Lung (tissue), 11 donors: ENCODE measurements at regions not wholly inside any gene's neighbourhood (a gene's known extent, or its start where the extent isn't known, plus 50 kb on each side); places are given as distances from the start of the nearest gene placed in this dataset.

Experiments used
- ATAC-seq: fragments of 200-7000 bp; cut with Tn5 transposase; one replicate; pipeline ENCODE4 v1.9.1; 2020; ENCODE audit warnings: moderate number of reproducible peaks; ENCODE audit not compliant: insufficient read depth, low FRiP score
- DNase-seq, 3 donors: peaks; one replicate each; pipeline ENCODE4 v3.0.0-alpha.2; 2013 to 2017
- H3K27ac ChIP-seq, 2 donors: one replicate each; pipeline ENCODE4 v1.5.1; 2013; ENCODE audit warnings: mild to moderate bottlenecking in 2 of 2, moderate library complexity in 2 of 2, control low read depth in 1 of 2, inconsistent platforms in 1 of 2, low read depth in 1 of 2, low read length in 1 of 2
- H3K27me3 ChIP-seq, 3 donors: one replicate each; pipeline ENCODE4 v1.5.1; 2013; ENCODE audit warnings: low read length in 2 of 3; ENCODE audit not compliant: control insufficient read depth in 3 of 3, insufficient read depth in 3 of 3
- H3K36me3 ChIP-seq, 4 donors: one replicate each; pipeline ENCODE4 v1.5.1; 2013; ENCODE audit warnings: low read length in 4 of 4, mild to moderate bottlenecking in 1 of 4, moderate library complexity in 1 of 4; ENCODE audit not compliant: control insufficient read depth in 4 of 4, insufficient read depth in 4 of 4
- H3K4me1 ChIP-seq, 5 donors: one replicate each; pipeline ENCODE4 v1.5.1; 2013; ENCODE audit warnings: low read length in 5 of 5, mild to moderate bottlenecking in 2 of 5, moderate library complexity in 1 of 5; ENCODE audit not compliant: control insufficient read depth in 5 of 5, insufficient read depth in 5 of 5
- H3K4me3 ChIP-seq: one replicate; pipeline ENCODE4 v1.5.1; 2013; ENCODE audit warnings: mild to moderate bottlenecking, control low read depth, moderate library complexity
- H3K9ac ChIP-seq, 2 donors: one replicate each; pipeline ENCODE4 v1.5.1; 2013; ENCODE audit warnings: low read length in 2 of 2, control low read depth in 1 of 2; ENCODE audit not compliant: insufficient read depth in 1 of 2
- H3K9me3 ChIP-seq, 4 donors: one replicate each; pipeline ENCODE4 v1.5.1; 2013; ENCODE audit warnings: low read length in 3 of 4, mild to moderate bottlenecking in 1 of 4, moderate library complexity in 1 of 4; ENCODE audit not compliant: control insufficient read depth in 4 of 4, insufficient read depth in 3 of 4
- CTCF ChIP-seq: IDR thresholded peaks from 2 replicates; pipeline ENCODE4 v1.5.1; 2012; ENCODE audit warnings: mild to moderate bottlenecking; ENCODE audit errors: control extremely low read depth, extremely low read depth
- WGBS, 2 donors: extraction: QIAGEN DNeasy Blood & Tissue Kit; methylation state at CpG; one replicate each; pipeline ENCODE4 v1.1.7; 2013; 5-methylcytosine and 5-hydroxymethylcytosine counted together
- donor health status: control.
- donor health status: control.
- donor health status: Bipolar disorder and iron deficiency.
- donor health status: healthy.
- donor health status: DM: yes; HTN: yes; CAD: no.

DNA sequence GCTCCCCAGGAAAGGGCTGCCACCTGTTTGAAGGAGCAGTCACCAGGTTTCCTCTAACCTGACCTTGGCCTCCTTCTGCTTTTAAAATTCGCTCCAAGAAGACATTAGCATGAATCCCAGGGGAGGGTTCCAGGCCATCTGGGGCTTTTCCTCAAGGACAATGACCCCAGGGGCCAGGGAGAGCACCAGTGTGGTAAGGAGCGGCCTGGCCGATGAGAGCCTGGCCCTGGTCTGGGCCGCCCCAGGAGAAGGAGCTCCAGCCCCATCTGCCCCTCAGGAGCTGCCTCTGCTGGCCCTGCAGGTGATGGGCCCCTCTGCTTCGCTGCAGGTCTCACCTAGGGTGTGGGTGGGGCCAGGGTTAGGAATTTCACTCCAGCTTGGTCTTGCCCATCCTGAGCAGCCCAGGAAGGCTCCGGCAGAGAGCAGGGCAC lies 209.2 kb upstream of the TNRC6C start:
- Histone ChIP-seq H3K27me3 (no peaks in the 10 kb centered on the region), H3K9me3 (peaks cover 0 to 4% (median 0%) of the 10 kb centered on the region in 4 donors), H3K36me3 (no peaks in the 10 kb centered on the region), H3K4me1 (peaks cover 0 to 6% (median 0%) of the 10 kb centered on the region in 5 donors), H3K4me3 (no peak overlapping the region), H3K9ac (no peak overlapping the region), H3K27ac (no peak overlapping the region)
- DNase-seq, result no peak
- 87 to 92% methylated on average over 6 of the region's 6 CpGs for WGBS, 2 donors
- no peak for ATAC-seq
- no peak for TF ChIP-seq CTCF

GRCh38 chr17:77749989-77750388 lies 208.5 kb upstream of the TNRC6C start:
- no peak overlapping the region for H3K9ac ChIP-seq
- no peak for TF ChIP-seq CTCF
- H3K36me3 ChIP-seq, result no peaks in the 10 kb centered on the region
- peaks cover 0 to 6% (median 0%) of the 10 kb centered on the region in 4 donors for H3K9me3 ChIP-seq
- H3K27me3 ChIP-seq, result no peaks in the 10 kb centered on the region
- H3K4me3 ChIP-seq, result no peak overlapping the region
- 86 to 90% methylated on average over 7 of the region's 7 CpGs for WGBS, 2 donors
- H3K27ac ChIP-seq, result no peak overlapping the region
- ATAC-seq (no peak), DNase-seq (no peak)
- H3K4me1 ChIP-seq, result peaks cover 0 to 6% (median 0%) of the 10 kb centered on the region in 5 donors

DNA sequence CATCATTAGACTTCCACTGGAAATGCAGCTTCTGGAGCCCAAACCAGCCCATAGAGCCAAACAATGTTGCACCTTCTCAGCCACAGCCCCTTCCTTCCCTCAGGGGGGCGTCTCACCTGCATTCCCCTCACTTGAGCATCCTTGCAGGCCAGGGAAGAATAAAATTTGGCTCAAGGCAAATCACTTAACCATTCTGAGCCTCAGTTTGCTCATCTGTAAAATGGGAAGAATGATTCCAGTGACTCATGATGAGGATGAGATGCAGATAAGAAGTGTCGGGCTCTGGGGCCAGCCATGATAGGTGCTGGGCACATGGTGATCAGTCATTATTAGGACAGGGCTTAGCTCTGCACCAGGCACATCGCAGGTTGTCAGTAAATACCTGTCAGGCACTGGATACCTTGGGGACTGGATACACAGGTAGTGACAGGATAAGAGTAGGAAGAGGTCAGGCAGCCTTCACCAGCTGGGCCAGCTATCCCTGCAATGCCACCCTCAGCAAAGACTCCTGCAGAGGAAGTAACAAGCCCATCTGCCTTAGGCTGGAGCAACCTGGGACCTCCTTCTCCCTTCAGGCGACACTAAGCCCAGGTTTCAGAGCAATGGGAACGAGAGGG lies 208.0 kb upstream of the TNRC6C start:
- Histone ChIP-seq H3K27me3 (no peaks in the 10 kb centered on the region), H3K4me1 (peaks cover 0 to 6% (median 0%) of the 10 kb centered on the region in 5 donors), H3K4me3 (no peak overlapping the region), H3K9me3 (peaks cover 0 to 11% (median 0%) of the 10 kb centered on the region in 4 donors), H3K27ac (no peak overlapping the region), H3K36me3 (no peaks in the 10 kb centered on the region), H3K9ac (no peak overlapping the region)
- TF ChIP-seq CTCF, result no peak
- WGBS, 2 donors, result 78 to 91% methylated on average over 5 of the region's 5 CpGs
- DNase-seq, result no peak
- ATAC-seq, result no peak

DNA sequence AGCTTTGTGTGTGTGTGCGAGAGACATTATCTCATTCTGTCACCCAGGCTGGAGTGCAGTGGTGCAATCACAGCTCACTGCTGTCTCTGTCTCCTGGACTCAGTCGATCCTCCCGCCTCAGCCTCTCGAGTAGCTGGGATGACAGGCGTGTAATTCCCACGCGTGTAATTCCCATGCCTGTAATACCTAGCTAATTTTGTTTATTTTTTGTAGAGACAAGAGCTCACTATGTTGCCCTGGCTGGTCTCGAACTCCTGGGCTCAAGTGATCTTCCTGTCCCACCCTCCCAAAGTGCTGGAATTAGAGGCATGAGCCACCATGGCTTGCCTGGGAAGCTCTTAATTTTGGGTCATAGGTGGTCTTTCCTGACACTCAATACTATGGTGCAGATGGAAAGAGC lies 205.3 kb upstream of the TNRC6C start:
- H3K9me3 ChIP-seq, result peaks cover 0 to 8% (median 0%) of the 10 kb centered on the region in 4 donors

More for the DNA sequence above, 205.3 kb upstream of the TNRC6C start:
- DNase-seq (no peak), ATAC-seq (no peak)
- no peak for TF ChIP-seq CTCF
- H3K27me3 ChIP-seq, result no peaks in the 10 kb centered on the region
- H3K9ac ChIP-seq, result no peak overlapping the region
- no peak overlapping the region for H3K4me3 ChIP-seq
- H3K4me1 ChIP-seq, result peaks cover 0 to 8% (median 0%) of the 10 kb centered on the region in 5 donors
- H3K36me3 ChIP-seq, result no peaks in the 10 kb centered on the region
- 83 to 90% methylated on average over 8 of the region's 8 CpGs for WGBS, 2 donors
- no peak overlapping the region for H3K27ac ChIP-seq
